ENCODE measurements at regions not wholly inside any gene's neighbourhood (a gene's known extent, or its start where the extent isn't known, plus 50 kb on each side); places are given as distances from the start of the nearest gene placed in this dataset.

- in situ Hi-C loops (cut with MboI; ENCODE audit: low sequenced_read_pairs): no loop called here
- H3K4me1 ChIP-seq: no peaks in the 10 kb centered on the region
- H3K9me3 ChIP-seq: no peaks in the 10 kb centered on the region
- no peaks in the 10 kb centered on the region for H3K36me3 ChIP-seq (replicated peaks)
- H3K27me3 ChIP-seq (ENCODE audit: low read depth): no peaks in the 10 kb centered on the region
- no peak overlapping the region for H3K4me3 ChIP-seq
- no peak for DNase-seq (ENCODE audit: low spot score in 2 of 2)
Measured at GRCh38 chr3:25304916-25305315, 123.1 kb upstream of the RARB start.

DNA sequence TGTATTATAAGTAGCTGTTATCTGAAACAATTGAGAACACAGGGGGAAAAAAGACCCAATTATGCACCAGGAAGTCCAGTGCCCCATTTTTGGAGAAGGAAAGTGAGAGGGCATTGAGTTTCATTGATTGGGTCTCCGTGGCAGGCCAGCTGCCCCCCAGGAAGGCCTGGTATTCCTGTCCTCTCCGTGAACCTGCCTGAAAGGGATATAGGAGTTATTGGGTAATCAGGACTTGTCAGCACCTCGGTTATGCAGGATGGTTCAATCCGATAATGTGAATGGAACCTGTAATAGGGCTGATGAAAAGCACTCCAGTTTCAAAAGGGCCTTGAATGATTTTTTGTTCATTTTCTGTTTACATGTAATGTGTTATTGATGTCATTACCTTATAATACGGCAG is 122.0 kb upstream of the RARB start:
- Histone ChIP-seq H3K4me1 (no peaks in the 10 kb centered on the region), H3K4me3 (no peak overlapping the region), H3K9me3 (no peaks in the 10 kb centered on the region), H3K36me3 (replicated peaks) (no peaks in the 10 kb centered on the region), H3K27me3 (ENCODE audit: low read depth) (no peaks in the 10 kb centered on the region)
- in situ Hi-C loops (cut with MboI; ENCODE audit: low sequenced_read_pairs): no loop called here
- DNase-seq (ENCODE audit: low spot score in 2 of 2): peak in 1 of 2 experiments; percentile 28

GRCh38 chr3:25306705-25307104 is 121.4 kb upstream of the RARB start:
- no peak overlapping the region for H3K4me3 ChIP-seq
- H3K4me1 ChIP-seq: no peaks in the 10 kb centered on the region
- no peaks in the 10 kb centered on the region for H3K36me3 ChIP-seq (replicated peaks)
- in situ Hi-C loops (cut with MboI; ENCODE audit: low sequenced_read_pairs): no loop called here
- H3K9me3 ChIP-seq: no peaks in the 10 kb centered on the region
- DNase-seq (ENCODE audit: low spot score in 2 of 2): no peak
- no peaks in the 10 kb centered on the region for H3K27me3 ChIP-seq (ENCODE audit: low read depth)

DNA sequence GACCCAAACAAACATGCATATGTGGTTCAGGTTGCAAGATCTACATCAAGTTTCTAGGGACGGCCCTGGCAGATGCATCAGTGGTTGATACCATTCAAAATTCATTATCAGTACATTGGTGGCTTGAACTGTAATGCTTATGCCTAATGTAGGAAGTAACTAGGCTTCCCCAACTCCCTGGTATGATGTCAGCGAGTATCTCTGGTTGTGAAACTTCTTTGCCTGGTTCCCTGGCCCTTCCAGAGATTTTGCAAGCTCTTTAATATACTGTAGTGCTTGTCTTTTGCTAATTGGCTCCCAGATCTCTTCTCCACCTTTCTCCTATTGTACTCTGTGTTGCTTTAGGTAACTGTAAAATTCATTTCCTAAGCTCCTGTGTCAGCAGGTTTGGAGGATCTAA is 114.8 kb upstream of the RARB start:
- Histone ChIP-seq H3K36me3 (replicated peaks) (no peaks in the 10 kb centered on the region), H3K4me1 (no peaks in the 10 kb centered on the region), H3K27me3 (ENCODE audit: low read depth) (0 out of 2 replicates have a peak, but pooled peaks cover 2% of the 10 kb centered on the region), H3K9me3 (no peaks in the 10 kb centered on the region), H3K4me3 (no peak overlapping the region)
- in situ Hi-C loops (cut with MboI; ENCODE audit: low sequenced_read_pairs): no loop called here
- no peak for DNase-seq (ENCODE audit: low spot score in 2 of 2)

DNA sequence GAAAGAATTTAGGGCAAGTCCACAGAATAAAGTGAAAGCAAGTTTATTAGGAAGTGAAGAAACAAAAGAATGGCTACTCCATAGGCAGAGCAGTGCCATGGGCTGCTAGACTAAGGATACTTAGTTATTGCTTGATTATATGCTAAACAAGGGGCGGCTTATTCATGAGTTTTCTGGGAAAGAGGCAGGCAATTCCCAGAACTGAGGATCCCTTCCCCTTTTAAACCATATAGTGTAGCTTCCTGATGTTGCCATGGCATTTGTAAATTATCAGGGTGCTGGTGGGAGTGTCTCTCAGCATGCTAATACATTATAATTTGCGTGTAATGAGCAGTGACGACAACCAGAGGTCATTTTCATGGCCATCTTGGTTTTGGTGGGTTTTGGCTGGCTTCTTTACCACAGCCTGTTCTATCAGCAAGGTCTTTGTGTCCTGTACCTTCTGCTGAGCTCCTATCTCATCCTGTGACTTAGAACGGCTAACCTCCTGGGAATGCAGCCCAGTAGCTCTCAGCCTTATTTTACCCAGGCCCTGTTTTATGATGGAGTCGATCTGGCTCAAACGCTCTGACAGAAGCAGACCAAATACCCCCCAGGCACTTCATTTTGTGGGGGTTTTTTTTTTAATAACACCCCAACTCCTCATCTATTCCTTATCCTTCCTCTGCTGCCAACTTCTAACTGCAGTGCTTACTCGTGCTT is 103.0 kb upstream of the RARB start:
- no peaks in the 10 kb centered on the region for H3K36me3 ChIP-seq (replicated peaks)
- no peaks in the 10 kb centered on the region for H3K27me3 ChIP-seq (ENCODE audit: low read depth)
- H3K4me3 ChIP-seq: no peak overlapping the region
- in situ Hi-C loops (cut with MboI; ENCODE audit: low sequenced_read_pairs): no loop called here
- no peak for DNase-seq (ENCODE audit: low spot score in 2 of 2)
- no peaks in the 10 kb centered on the region for H3K9me3 ChIP-seq
- H3K4me1 ChIP-seq: no peaks in the 10 kb centered on the region

GRCh38 chr3:25335356-25335755 is 92.7 kb upstream of the RARB start:
- H3K9me3 ChIP-seq: no peaks in the 10 kb centered on the region
- no peaks in the 10 kb centered on the region for H3K27me3 ChIP-seq (ENCODE audit: low read depth)
- in situ Hi-C loops (cut with MboI; ENCODE audit: low sequenced_read_pairs): no loop called here
- no peaks in the 10 kb centered on the region; the same call in 1 of the 2 replicates for H3K4me1 ChIP-seq
- no peaks in the 10 kb centered on the region for H3K36me3 ChIP-seq (replicated peaks)
- H3K4me3 ChIP-seq: no peak overlapping the region
- DNase-seq (ENCODE audit: low spot score in 2 of 2): no peak

- Histone ChIP-seq H3K27me3 (ENCODE audit: low read depth) (no peaks in the 10 kb centered on the region), H3K9me3 (no peaks in the 10 kb centered on the region), H3K4me3 (no peak overlapping the region), H3K4me1 (no peaks in the 10 kb centered on the region; the same call in 1 of the 2 replicates), H3K36me3 (replicated peaks) (no peaks in the 10 kb centered on the region)
- DNase-seq (ENCODE audit: low spot score in 2 of 2): peak in 1 of 2 experiments; percentile 44
- in situ Hi-C loops (cut with MboI; ENCODE audit: low sequenced_read_pairs): no loop called here
Measured at GRCh38 chr3:25338158-25338725, 89.8 kb upstream of the RARB start.

DNA sequence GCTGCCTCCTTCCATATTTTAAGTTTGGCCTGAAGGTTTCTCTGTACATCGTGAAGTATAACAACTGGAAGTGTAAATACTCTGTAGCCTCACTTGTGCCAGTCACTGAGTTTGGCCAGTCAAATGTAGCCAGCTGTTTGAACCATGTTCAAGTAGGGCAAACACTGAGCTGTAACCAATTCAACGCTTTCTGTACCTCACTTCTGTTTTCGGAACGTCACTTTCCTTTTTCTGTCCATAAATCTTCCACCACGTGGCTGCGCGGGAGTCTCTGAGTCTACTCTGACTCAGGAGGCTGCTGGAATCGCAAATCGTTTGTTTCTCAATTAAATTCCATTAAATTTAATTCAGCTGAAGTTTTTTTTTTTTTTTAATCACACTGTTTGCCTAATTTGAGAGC is 88.8 kb upstream of the RARB start:
- Histone ChIP-seq H3K9me3 (no peaks in the 10 kb centered on the region), H3K4me1 (no peaks in the 10 kb centered on the region; the same call in 1 of the 2 replicates), H3K4me3 (no peak overlapping the region), H3K36me3 (replicated peaks) (no peaks in the 10 kb centered on the region), H3K27me3 (ENCODE audit: low read depth) (no peaks in the 10 kb centered on the region)
- in situ Hi-C loops (cut with MboI; ENCODE audit: low sequenced_read_pairs): no loop called here
- no peak for DNase-seq (ENCODE audit: low spot score in 2 of 2)

GRCh38 chr3:25344670-25345069 is 83.4 kb upstream of the RARB start:
- H3K36me3 ChIP-seq (replicated peaks): no peaks in the 10 kb centered on the region
- peak in 1 of 2 experiments; percentile 11 for DNase-seq (ENCODE audit: low spot score in 2 of 2)
- in situ Hi-C loops (cut with MboI; ENCODE audit: low sequenced_read_pairs): no loop called here
- no peak overlapping the region for H3K4me3 ChIP-seq
- H3K9me3 ChIP-seq: no peaks in the 10 kb centered on the region
- H3K27me3 ChIP-seq (ENCODE audit: low read depth): no peaks in the 10 kb centered on the region
- no peaks in the 10 kb centered on the region for H3K4me1 ChIP-seq

- H3K4me1 ChIP-seq: no peaks in the 10 kb centered on the region
- H3K9me3 ChIP-seq: peaks cover 2% of the 10 kb centered on the region; the same call in 1 of the 2 replicates
- H3K27me3 ChIP-seq (ENCODE audit: low read depth): no peaks in the 10 kb centered on the region
- no peak for DNase-seq (ENCODE audit: low spot score in 2 of 2)
- in situ Hi-C loops (cut with MboI; ENCODE audit: low sequenced_read_pairs): no loop called here
- no peaks in the 10 kb centered on the region for H3K36me3 ChIP-seq (replicated peaks)
- H3K4me3 ChIP-seq: no peak overlapping the region
Measured at GRCh38 chr3:25349095-25349494, 79.0 kb upstream of the RARB start.

DNA sequence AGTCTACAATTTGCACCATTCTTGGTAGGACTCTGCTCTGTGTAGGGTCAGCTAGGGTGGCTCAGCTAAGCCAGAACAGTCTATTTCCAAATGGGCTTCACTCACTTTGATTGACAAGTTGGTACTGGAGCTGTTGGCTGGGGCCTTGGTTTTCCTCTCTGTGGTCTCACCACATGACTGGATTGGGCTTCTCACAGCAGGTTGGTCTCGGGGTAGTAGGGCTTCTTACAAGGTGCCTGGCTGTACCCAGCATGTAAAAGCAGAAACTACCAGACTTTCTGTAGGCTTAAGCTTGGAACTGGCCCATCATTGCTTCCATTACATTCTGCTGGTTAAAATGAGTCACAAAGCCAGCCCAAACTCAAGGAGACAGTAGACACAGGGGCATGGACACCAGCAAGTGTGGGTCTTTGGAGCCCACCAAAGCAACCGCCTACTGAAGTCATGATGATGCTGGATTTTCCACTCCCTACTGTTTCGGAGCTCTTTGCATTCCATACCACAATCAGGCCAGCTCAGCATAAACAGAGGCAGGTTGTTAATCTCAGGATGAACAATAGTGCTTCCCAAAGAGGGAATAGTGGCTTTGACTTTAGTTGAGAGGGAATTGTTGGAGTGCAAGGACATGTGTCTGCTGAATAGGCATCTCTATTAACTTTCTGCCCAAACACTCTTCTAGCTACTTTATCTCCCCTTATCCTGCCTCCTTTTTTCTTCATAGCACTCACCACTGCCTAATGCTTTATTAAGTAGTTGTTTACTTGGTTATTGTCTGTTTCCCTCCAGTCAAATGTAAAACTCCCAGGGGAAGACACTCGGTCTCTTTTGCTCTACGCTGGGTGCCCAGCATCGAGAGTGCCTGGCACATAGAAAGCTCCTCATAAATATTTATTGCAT is 78.0 kb upstream of the RARB start:
- in situ Hi-C loops (cut with MboI; ENCODE audit: low sequenced_read_pairs): no loop called here
- H3K4me3 ChIP-seq: no peak overlapping the region
- H3K36me3 ChIP-seq (replicated peaks): no peaks in the 10 kb centered on the region
- H3K27me3 ChIP-seq (ENCODE audit: low read depth): no peaks in the 10 kb centered on the region
- H3K4me1 ChIP-seq: no peaks in the 10 kb centered on the region
- H3K9me3 ChIP-seq: peaks cover 2% of the 10 kb centered on the region; the same call in 1 of the 2 replicates
- peak in 1 of 2 experiments; percentile 45 for DNase-seq (ENCODE audit: low spot score in 2 of 2)

DNA sequence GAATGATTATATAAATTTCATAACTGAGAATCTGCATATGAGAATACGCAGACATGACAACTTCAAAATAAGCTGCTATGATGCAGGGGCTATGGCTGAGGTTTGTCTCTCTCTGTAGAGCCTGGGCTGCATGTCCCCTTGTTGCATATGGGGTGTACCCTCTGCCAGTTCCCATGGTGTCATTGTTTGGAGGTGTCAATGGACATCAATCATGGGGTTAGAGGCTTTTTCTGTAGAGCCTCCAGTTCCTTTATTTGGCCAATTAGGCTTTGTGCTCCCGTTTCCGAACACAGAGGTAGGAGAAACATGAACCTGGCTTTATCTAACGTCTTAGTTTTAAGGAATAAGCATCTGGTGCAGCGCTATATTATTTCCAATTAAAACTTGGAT is 77.3 kb upstream of the RARB start:
- H3K4me1 ChIP-seq: no peaks in the 10 kb centered on the region; the same call in 1 of the 2 replicates
- in situ Hi-C loops (cut with MboI; ENCODE audit: low sequenced_read_pairs): no loop called here
- H3K27me3 ChIP-seq (ENCODE audit: low read depth): no peaks in the 10 kb centered on the region
- no peaks in the 10 kb centered on the region for H3K36me3 ChIP-seq (replicated peaks)
- H3K4me3 ChIP-seq: no peak overlapping the region
- DNase-seq (ENCODE audit: low spot score in 2 of 2): no peak
- peaks cover 2% of the 10 kb centered on the region; the same call in 1 of the 2 replicates for H3K9me3 ChIP-seq

DNA sequence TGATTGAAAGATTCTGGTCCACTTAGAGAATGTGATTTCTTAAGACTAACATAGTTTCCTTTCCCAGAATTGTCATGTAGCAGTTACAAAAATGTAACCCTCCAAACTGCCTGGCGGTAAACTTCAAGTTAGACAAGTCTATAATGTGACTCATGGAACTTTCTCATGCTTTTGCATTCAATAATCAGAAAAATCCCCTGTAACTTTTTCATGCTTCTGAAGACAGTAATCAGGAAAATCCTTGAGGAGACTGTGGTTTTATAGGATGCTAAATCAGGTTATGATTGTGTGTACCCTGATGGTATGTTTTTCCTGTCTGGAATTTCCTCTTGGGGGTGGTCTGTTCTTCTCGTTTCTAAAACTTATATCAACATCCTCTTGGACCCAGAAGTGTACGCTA is 74.0 kb upstream of the RARB start:
- in situ Hi-C loops (cut with MboI; ENCODE audit: low sequenced_read_pairs): no loop called here
- H3K4me3 ChIP-seq: no peak overlapping the region
- no peaks in the 10 kb centered on the region; the same call in 1 of the 2 replicates for H3K4me1 ChIP-seq
- H3K27me3 ChIP-seq (ENCODE audit: low read depth): no peaks in the 10 kb centered on the region
- DNase-seq (ENCODE audit: low spot score in 2 of 2): no peak
- peaks cover 2% of the 10 kb centered on the region for H3K9me3 ChIP-seq
- no peaks in the 10 kb centered on the region for H3K36me3 ChIP-seq (replicated peaks)
